IPS-NIHi7 (cell line): ENCODE measurements at regions not wholly inside any gene's neighbourhood (a gene's known extent, or its start where the extent isn't known, plus 50 kb on each side); places are given as distances from the start of the nearest gene placed in this dataset.
"Not testable (repeated sequence)": the region's sequence is repeated elsewhere in the genome, so short reads cannot be mapped to it uniquely, and the experiment has no call there.

Experiments
- DNase-seq: peaks from one replicate; pipeline ENCODE4 v3.0.0; 2012; ENCODE audit warnings: mixed read lengths; ENCODE audit errors: extremely low spot score

DNA sequence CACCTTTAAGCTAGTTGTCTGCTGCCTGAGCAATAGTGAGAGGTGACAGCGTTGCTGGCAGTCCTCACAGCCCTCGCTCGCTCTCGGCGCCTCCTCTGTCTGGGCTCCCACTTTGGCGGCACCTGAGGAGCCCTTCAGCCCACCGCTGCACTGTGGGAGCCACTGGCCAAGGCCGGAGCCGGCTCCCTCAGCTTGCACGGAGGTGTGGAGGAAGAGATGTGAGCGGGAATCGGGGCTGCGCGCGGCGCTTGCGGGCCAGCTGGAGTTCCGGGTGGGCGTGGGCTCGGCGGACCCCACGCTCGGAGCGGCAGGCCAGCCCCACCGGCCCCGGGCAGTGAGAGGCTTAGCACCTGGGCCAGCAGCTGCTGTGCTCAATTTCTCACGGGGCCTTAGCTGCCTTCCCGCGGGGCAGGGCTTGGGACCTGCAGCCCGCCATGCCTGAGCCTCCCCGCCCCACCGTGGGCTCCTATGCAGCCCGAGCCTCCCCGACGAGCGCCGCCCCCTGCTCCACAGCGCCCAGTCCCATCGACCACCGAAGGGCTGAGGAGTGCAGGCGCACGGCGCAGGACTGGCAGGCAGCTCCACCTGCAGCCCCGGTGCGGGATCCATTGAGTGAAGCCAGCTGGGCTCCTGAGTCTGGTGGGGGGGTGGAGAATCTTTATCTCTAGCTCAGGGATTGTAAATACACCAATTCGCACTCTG, 1424.5 kb downstream of the EFNA5 start:
- not testable (repeated sequence) for DNase-seq

DNA sequence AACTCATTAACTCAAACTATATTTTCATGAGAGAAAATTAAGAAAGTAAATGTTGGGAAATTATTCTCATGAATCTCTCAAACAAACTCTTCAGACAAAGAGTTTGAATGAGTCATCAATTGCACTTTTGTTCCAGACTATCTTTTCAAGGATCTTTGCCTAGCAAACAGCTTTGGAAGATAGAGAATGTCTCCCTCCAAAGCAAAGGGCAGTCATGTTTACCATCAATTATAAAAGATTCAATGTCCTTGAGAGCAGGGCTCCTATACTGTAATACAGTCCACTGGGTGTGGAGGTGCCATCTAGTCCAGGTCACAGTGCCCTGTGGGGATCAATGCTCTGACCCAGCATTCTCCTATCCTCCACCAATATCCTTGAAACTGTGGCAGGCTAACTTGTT, 1429.3 kb downstream of the EFNA5 start:
- DNase-seq, result no peak

DNA sequence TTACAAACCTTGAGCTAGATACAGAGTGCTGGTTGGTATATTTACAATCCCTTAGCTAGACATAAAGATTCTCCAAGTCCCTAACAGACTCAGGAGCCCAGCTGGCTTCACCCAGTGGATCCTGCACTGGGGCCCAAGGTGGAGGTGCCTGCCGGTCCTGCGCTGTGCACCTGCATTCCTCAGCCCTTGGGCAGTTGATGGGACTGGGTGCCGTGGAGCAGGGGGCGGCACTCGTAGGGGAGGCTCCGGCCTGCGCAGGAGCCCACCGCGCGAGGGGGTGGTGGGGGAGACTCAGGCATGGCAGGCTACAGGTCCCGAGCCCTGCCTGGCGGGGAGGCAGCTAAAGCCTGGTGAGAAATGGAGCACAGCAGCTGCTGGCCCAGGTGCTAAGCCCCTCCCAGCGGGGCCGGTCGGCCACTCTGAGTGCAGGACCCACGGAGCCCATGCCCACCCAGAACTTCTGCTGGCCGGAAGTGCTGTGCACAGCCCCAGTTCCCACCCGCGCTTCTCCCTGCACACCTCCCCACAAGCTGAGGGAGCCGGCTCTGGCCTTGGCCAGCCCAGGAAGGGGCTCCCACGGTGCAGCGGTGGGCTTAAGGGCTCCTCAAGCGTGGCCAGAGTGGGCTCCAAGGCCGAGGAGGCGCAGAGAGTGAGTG, 1464.7 kb downstream of the EFNA5 start:
- no peak for DNase-seq

DNA sequence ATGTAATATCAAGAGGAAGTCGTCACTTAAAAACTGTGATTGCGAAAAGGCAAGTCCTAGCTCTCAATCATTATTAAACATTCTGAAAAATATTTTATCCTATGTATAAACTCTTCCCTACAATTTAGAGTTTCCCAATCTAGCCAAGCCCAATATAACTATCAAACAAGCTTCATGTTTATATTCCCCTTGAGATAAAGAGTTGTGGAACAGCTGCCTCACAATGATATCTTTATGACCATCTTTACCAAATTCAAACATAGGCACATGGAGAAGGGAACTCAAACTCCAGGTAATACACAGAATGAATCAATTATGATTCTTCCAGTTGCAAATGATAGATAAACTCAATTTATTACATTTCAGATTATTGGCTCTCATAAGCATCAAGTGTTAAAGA, 1468.7 kb downstream of the EFNA5 start:
- no peak for DNase-seq

DNA sequence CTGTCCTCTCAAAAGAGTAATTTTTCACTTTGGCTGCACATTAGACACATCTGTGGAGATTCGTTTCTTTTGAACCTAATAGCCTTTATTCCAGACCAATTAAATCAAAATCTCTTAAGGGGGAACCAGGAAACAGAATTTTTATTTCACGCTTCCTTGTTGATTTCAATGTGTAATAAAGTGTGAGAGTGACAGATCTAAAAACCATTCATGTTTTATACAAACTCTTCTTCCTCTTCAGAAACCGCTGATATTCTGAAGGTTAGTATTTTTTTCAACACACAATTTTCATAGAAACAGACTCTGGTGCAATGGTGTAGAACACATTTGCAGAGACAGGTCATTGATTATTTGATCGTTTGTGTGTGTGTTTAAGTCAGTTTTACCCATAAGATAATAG, 1469.8 kb downstream of the EFNA5 start:
- no peak for DNase-seq

DNA sequence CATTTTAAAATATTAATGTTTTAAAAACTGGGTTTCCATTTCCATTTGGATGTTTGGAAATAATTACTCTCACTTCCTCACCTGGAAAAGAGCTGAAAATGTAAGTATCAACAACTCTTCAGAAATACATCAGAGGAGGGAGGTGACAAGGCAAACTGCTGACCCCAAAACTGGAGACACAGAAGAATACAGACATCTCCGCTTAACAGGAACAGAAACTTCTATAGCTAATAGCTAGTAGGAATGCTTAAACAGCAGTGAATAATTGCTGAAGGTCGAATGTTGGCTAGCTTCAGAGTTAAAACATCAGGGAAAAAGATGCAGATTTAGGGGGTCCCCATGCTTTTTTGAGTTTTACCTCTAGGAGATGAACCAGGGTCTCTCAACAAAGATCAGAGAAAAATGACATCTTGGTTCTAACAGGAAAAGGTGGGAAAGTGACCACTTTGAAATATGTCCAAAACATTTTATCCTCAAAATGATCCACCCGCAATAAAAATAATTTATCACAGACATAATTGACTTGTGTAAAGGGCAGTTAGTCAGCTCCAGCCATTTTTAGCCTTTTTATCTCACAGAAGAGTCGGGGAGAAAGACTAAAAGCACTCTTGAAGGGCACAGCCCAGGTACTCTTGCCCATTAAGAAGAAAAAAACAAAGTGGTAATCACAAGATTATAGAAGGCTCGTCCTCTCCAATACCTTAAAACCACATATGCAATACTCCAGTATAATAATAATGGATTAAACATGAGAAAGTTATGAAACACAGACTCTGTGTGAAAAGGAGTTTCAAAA, 1474.9 kb downstream of the EFNA5 start:
- no peak for DNase-seq

DNA sequence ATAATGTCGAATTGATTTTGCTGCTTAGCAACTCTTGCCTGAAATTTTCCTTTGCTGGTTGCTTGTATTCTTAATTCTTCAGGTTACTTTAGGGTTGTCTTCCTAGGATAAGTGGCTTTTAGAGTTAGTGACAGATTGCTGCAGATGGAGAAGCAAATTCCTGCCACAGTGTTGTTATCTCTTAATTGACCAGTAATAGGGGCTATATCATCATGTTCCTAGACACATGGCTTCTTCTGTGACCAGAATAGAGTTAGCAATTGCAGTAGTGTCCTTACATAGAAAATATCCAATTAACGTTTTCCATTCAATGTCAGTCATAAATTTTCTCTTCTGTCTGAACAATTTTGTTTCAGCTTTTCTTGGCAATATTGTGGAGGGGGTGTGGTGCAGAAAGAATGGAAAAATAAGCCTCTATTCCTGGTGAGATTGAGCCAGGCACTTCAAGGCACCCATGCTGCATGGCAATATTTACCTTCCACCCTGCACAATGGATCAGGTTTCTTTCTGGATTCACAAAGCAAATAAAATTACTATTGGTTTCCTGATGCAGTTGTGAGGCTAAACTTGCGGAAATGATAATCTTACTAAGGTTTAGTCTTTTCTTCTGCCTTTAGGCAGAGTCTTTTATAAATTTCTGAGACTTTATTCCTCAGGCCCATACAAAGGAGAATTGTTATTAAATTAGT, 1481.5 kb downstream of the EFNA5 start:
- no peak for DNase-seq

DNA sequence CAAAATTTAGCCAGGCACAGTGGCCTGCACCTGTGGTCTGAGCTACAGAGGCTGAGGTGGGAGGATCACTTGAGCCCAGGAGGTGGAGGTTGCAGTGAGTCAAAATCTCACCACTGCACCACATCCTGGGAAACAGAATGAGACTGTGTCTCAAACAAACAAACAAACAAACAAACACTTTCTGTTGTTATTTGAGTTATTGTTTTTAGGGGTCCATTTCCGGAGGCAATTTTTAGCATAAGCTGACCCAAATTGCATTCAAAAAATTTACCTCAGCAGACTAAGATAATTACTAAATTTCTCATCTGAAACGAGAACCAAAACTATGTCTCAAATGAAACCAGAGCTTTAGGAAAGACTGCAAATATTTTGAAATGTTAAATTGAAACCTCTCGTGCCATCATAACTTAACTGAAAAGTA, 1485.1 kb downstream of the EFNA5 start:
- DNase-seq, result no peak

DNA sequence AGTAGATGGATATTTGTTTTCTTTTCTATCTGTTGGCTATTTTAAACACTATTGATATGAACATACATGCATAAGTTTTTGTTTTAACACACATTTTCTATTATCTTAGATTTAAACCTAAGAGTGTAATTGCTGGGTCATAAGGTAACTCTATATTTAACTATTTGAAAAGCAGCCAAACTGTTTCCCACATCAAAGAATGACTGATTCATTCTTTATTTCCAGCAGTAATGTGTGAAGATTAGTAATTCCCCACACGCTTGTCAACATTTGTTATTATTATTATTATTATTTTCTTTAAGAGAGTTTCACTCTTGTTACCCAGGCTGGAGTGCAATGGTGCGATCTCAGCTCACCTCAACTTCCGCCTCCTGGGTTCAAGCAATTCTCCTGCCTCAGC, 1495.8 kb downstream of the EFNA5 start:
- DNase-seq, result no peak

DNA sequence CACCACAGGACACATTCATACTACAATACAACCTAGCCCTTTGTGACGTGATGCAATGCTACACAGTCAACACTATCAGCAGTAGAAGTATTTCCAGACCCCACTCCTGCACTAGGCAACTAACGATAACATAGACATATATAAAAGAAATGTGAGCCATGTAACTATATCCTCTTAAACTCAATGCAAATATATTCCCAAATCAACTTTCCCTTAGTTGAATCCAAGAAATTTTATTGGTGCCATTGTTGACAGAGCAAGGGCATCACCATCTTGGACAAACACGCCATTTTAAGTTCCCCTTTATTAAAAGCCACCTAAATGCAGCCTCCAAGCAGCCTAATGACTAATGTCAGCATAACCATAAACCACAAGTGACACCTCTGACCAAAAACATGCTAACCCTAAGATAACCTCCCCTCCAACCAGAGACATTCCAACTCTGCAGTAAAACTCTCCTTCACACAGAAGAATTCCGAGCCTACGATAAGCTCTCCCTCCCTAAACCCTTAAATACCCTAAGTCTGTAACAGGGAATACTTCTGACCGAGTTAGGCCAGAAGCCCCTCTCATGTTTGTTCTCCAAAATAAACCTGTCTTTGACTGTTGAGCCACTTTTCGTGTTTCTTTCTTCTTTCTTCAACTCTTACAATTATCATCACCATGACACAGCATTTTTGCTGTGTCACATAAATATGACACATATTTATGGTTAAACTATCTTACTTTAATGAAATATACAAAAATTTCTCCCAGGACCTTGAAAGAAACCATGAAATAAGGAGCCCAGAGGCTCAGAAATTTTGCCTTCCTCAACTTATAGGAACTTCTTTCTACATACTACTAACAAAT, 1497.8 kb downstream of the EFNA5 start:
- DNase-seq, result no peak

DNA sequence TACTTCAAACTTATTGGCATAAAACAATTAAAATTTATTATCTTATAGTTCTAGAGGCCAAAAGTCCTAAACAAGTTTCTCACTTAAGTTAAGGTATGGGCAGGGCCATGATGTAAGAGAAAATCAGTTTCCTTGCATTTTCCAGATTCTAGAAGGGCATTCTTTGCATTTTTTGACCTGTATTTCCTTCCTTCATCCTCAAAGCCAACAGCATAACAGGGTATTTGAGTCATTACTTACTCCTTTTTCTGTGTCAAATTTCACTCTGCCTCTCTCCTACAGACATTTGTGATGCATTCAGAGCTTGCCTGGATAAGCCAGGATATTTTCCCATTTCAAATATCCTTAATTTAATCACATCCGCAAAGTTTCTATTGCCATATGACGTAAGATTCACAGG, 1499.0 kb downstream of the EFNA5 start:
- DNase-seq, result no peak

DNA sequence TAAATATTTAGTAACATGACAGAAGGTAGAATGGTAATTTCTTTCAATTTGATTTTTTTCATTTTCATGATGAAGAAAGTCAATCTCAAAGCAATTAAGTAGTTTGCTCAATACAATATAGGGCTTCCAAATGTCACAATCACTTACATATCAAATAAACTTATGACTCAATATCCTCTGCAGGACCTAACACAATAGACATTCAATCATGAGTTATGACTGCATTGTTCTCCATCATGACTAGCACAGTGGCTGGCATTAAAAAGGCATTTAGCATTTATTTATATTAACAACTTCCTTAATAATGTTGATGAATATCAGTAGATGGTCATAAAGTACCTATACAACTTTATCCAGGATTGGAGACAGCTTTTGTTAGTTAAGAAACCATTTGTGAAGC, 1499.6 kb downstream of the EFNA5 start:
- no peak for DNase-seq

DNA sequence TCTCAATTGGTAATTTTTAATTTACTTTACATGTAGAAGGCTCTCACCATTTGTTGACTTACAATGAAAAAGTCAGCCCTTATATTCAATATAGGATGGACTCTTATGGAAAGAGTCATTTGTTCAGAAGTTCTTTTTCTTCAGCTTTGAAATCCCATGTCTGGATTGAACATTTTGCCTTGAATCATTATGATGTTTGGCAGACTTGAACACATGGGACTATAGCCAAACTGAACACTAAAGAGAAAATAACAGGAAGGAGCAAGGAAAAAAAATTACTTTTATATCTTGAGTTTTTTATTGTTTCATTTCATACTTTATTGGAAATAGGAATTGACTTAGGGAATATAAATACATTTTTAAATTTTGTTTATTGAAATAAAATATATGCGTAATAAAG, 1503.0 kb downstream of the EFNA5 start:
- no peak for DNase-seq

DNA sequence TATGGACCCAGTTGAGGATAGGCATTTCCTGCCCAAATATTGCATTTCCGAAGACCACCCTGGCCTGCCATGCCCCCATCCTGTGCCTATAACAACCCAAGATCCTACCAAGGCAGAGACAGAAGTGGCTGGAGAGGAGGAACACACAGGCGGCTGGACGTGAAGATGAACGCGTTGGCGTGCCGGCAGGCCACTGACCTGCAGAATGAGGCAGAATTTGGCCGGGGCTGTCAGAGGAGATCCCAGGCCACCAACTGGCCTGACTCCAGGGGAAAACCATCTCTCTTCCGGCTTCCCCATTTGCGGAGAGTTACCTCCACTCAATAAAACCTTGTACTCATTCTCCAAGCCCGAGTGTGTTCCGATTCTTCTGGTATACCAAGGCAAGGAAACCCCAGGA, 1507.5 kb downstream of the EFNA5 start:
- DNase-seq, result no peak

DNA sequence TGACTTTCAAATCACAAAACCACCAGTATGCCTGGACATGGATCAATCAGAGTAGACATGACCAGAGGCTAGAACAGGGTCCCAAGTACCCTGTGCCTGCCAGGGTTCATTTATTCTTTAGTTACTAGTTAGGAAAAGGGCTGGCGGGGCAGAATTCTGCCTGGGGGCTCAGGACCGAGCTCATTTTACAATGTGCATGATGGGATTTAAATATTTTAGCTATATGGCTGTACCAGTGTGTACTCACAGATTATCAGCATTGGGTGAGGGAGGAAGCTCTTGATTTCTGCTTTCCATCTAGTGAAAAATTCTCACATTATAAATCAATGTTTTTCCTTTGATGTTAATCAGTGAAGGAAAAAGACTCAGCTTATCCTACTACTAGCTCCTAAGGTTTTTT, 1511.1 kb downstream of the EFNA5 start:
- no peak for DNase-seq

DNA sequence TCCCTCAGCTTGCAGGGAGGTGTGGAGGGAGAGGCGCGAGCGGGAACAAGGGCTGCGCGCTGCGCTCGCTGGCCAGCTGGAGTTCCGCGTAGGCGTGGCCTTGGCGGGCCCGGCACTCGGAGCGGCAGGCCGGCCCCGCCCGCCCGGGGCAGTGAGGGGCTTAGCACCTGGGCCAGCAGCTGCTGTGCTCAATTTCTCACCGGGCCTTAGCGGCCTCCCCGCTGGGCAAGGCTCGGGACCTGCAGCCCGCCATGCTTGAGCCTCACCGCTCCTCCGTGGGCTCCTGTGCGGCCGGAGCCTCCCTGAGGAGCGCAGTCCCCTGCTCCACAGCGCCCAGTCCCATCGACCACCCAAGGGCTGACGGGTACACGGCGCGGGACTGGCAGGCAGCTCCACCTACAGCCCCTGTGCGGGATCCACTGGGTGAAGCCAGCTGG, 1516.4 kb downstream of the EFNA5 start:
- no peak for DNase-seq

DNA sequence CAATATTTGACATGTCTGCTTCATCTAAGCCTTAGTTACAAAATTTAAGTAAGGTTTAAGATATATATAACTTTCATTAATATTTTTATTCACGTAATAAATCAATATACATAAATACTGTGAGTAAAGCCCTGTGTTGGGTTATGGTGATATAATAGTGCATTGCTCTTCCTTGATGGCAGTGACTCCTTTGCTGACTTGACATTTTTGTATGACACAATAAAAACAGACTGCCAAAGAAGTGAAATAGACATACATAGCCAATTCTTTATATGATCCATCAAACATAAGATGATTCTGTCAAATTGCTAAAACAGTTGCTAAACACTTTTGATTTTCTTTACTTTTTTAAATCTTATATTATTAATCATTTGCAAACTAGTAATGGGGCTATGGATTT, 1518.2 kb downstream of the EFNA5 start:
- no peak for DNase-seq

DNA sequence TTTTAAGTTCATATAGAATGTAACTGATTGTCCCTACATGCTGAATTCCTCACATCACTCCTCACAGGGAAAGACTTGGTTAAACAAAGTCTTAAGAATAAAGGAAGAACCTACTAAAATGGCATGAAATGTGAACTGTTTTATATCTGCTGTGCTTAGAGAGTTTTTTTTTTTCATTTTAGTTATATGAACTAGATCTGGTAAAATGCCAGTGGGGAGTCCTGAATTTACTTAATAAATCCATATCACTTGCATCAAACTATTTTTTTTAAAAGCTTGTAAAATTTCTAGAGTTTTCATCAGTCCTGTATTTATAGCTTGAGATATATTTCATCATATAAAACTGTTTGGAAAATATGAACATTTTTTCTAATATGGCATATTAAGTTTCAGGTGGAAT, 1528.6 kb downstream of the EFNA5 start:
- no peak for DNase-seq

DNA sequence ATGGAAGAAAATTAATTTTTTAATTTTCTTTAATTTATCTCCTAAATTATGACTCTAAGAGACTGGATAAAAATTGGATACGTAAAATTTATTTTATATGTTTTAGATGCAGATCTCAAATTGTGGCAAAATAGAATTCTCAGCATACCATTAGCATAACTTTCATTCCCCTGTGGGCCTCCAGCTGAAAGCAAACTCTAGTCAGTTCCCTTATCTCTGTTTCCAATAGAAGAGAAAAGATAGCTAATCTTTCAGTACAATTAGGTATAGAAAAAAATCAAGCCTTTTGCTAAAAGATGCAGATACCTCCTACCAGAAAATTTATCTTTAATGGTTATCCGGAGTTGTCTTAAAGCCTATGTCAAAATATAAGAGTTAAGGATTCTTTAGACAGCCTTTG, 1530.6 kb downstream of the EFNA5 start:
- DNase-seq, result no peak

DNA sequence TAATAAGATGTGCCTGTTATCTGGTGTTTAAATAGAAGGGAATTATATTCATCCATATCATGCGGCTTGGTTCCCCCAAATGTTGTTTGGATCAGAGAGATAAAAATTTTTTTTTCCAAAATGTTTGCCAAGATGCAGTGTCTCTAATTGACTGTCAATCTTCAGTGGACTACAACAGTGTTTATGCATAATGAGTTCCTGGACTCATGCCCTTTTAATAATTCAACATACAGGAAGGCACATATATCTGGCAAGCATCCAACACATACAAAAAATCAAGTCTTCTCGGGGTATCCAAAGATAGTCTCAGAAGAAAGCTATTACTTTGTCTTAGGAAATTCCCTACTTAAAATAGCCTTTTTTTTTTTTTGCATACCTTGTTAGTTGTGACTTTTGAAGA, 1534.7 kb downstream of the EFNA5 start:
- DNase-seq, result no peak

DNA sequence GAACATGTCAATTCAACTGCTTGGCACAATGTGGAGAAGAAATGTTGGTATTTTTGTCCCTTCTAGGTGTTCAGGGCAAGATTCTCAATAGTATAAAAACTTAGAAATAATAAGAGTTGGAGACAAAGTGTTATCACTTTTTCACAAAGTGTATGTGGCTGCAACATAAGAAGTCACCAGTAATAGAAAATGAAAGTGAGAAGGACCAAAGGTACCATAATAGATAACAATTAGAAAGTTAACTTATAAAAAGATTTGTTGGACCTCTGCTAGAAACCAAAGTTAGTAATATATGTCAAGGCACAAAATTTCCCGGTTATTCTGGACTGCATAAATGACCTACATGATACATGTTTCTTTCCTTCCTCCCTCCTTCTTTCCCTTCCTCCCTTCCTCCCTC, 1535.3 kb downstream of the EFNA5 start:
- no peak for DNase-seq
